Gastrocnemius medialis (tissue), 4 donors: ENCODE measurements at regions not wholly inside any gene's neighbourhood (a gene's known extent, or its start where the extent isn't known, plus 50 kb on each side); places are given as distances from the start of the nearest gene placed in this dataset.

Source experiments
- ATAC-seq, 2 donors: fragments of 150-250 bp; one replicate each; pipeline ENCODE4 v1.9.1; 2016
- DNase-seq, 2 donors: peaks; one replicate each; pipeline ENCODE4 v3.0.0-alpha.2; 2019
- H3K27ac ChIP-seq, 4 donors: fragments of 200-600 bp; sonication (generic); 1 replicate in 1 of 4; 2 replicates in 3 of 4; pipeline ENCODE4 v1.5.1; 2016 to 2018; ENCODE audit warnings: mild to moderate bottlenecking in 2 of 4, moderate library complexity in 1 of 4
- H3K27me3 ChIP-seq, 3 donors: fragments of 200-600 bp; sonication (generic) in 2 of 3; 1 replicate in 1 of 3; 2 replicates in 2 of 3; pipeline versions ENCODE4 v1.5.1 to v1.6.0; 2016 to 2019; ENCODE audit warnings: mild to moderate bottlenecking in 1 of 3, moderate library complexity in 1 of 3
- H3K36me3 ChIP-seq, 2 donors: fragments of 200-600 bp; sonication (generic) in 1 of 2; one replicate each; pipeline ENCODE4 v1.5.1; 2017 to 2018
- H3K4me1 ChIP-seq, 2 donors: fragments of 200-600 bp; sonication (generic) in 1 of 2; one replicate each; pipeline ENCODE4 v1.5.1; 2016 to 2017; ENCODE audit warnings: mild to moderate bottlenecking in 2 of 2
- H3K4me3 ChIP-seq, 4 donors: fragments of 200-600 bp; sonication (generic) in 3 of 4; 1 replicate in 1 of 4; 2 replicates in 3 of 4; pipeline ENCODE4 v1.5.1; 2016 to 2019; ENCODE audit warnings: mild to moderate bottlenecking in 2 of 4
- H3K9me3 ChIP-seq, 3 donors: fragments of 200-600 bp; sonication (generic) in 2 of 3; 1 replicate in 1 of 3; 2 replicates in 2 of 3; pipeline ENCODE4 v1.5.1; 2016 to 2019
- POLR2A ChIP-seq, 2 donors: fragments of 450-650 bp; IDR thresholded peaks; one replicate each; pipeline ENCODE4 v1.6.1; 2017; ENCODE audit warnings: antibody characterized with exemption in 2 of 2, mild to moderate bottlenecking in 2 of 2, moderate library complexity in 2 of 2
- in situ Hi-C, 4 donors: fragments of 200-750 bp; cut with MboI; loops; one replicate each; pipeline versions ENCODE4 v1.15.0 to v1.8.0; 2017; ENCODE audit warnings: low sequenced_read_pairs in 4 of 4
- intact Hi-C: fragments of 100-400 bp; cut with DNase I; formaldehyde crosslinking; loops from one replicate; pipeline ENCODE4 v1.15.1; 2023; ENCODE audit warnings: low total_unique reads
- TF ChIP-seq, protein P1 (sequence below), 5 experiments: fragments of 450-650 bp in 3 of 5; fragments of 200-600 bp in 2 of 5; sonication (generic) in 2 of 5; IDR thresholded peaks in 4 of 5; conservative IDR thresholded peaks in 1 of 5; 1 replicate in 4 of 5; 2 replicates in 1 of 5; pipeline ENCODE4 v1.5.1; 2016 to 2019; ENCODE audit warnings: antibody characterized with exemption in 5 of 5, mild to moderate bottlenecking in 3 of 5, moderate library complexity in 3 of 5

GRCh38 chrX:8105531-8105930 is 65.5 kb downstream of the VCX2 start:
- H3K36me3 ChIP-seq: no peaks in the 10 kb centered on the region
- H3K9me3 ChIP-seq: no peaks in the 10 kb centered on the region
- intact Hi-C loops (no loop called here), in situ Hi-C loops (no loop called here)
- TF ChIP-seq, protein P1, sequence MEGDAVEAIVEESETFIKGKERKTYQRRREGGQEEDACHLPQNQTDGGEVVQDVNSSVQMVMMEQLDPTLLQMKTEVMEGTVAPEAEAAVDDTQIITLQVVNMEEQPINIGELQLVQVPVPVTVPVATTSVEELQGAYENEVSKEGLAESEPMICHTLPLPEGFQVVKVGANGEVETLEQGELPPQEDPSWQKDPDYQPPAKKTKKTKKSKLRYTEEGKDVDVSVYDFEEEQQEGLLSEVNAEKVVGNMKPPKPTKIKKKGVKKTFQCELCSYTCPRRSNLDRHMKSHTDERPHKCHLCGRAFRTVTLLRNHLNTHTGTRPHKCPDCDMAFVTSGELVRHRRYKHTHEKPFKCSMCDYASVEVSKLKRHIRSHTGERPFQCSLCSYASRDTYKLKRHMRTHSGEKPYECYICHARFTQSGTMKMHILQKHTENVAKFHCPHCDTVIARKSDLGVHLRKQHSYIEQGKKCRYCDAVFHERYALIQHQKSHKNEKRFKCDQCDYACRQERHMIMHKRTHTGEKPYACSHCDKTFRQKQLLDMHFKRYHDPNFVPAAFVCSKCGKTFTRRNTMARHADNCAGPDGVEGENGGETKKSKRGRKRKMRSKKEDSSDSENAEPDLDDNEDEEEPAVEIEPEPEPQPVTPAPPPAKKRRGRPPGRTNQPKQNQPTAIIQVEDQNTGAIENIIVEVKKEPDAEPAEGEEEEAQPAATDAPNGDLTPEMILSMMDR (IDR thresholded peaks at IDR 0.05 in 4 of 5, conservative IDR thresholded peaks at IDR 0.05 in 1 of 5): no peak
- TF ChIP-seq POLR2A (IDR thresholded peaks at IDR 0.05): no peak
- H3K4me3 ChIP-seq: no peak overlapping the region
- no peaks in the 10 kb centered on the region for H3K4me1 ChIP-seq
- no peak overlapping the region for H3K27ac ChIP-seq
- H3K27me3 ChIP-seq: no peaks in the 10 kb centered on the region
- ATAC-seq (no peak), DNase-seq (no peak)

GRCh38 chrX:8103655-8104054 is 67.4 kb downstream of the VCX2 start:
- H3K36me3 ChIP-seq: no peaks in the 10 kb centered on the region
- TF ChIP-seq POLR2A (IDR thresholded peaks at IDR 0.05): no peak
- TF ChIP-seq, protein P1 (IDR thresholded peaks at IDR 0.05 in 4 of 5, conservative IDR thresholded peaks at IDR 0.05 in 1 of 5): no peak
- no peak overlapping the region for H3K27ac ChIP-seq
- no peak overlapping the region for H3K4me3 ChIP-seq
- no peaks in the 10 kb centered on the region for H3K9me3 ChIP-seq
- no peak for DNase-seq
- in situ Hi-C loops: no loop called here
- no peak for ATAC-seq
- no peaks in the 10 kb centered on the region for H3K27me3 ChIP-seq
- H3K4me1 ChIP-seq: no peaks in the 10 kb centered on the region
- intact Hi-C loops: no loop called here

DNA sequence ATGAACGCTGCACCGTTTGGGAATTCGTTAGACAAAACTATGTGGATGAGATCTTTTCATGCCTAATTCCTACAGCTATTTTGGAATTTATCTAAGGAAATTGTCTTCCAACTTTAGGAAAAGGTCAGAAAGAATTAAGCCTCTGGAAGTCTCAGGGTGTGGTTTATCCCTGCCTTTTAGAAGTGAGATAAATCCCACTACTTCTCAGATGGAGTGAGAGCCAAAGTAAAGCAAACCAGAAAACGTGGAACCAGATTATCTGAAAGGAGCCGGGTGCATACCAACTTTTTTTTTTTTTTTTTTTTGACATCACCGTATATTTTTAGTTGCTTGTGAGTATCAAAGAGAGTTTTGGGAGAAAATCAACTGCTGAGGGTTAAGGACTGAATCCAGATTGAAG is 79.6 kb downstream of the VCX2 start:
- ATAC-seq: no peak

GRCh38 chrX:8090906-8091305 is 80.2 kb downstream of the VCX2 start:
- H3K4me3 ChIP-seq: no peak overlapping the region
- H3K9me3 ChIP-seq: no peaks in the 10 kb centered on the region
- no peaks in the 10 kb centered on the region for H3K4me1 ChIP-seq
- no peak for TF ChIP-seq POLR2A (IDR thresholded peaks at IDR 0.05)
- TF ChIP-seq, protein P1 (IDR thresholded peaks at IDR 0.05 in 4 of 5, conservative IDR thresholded peaks at IDR 0.05 in 1 of 5): no peak
- no peaks in the 10 kb centered on the region for H3K27me3 ChIP-seq
- ATAC-seq (no peak), DNase-seq (no peak)
- in situ Hi-C loops: no loop called here
- no peaks in the 10 kb centered on the region for H3K36me3 ChIP-seq
- no peak overlapping the region for H3K27ac ChIP-seq
- intact Hi-C loops: no loop called here

More for the DNA sequence above, 79.6 kb downstream of the VCX2 start:
- DNase-seq: no peak
- no peak overlapping the region for H3K4me3 ChIP-seq
- H3K9me3 ChIP-seq: no peaks in the 10 kb centered on the region
- TF ChIP-seq POLR2A (IDR thresholded peaks at IDR 0.05): no peak
- TF ChIP-seq, protein P1 (IDR thresholded peaks at IDR 0.05 in 4 of 5, conservative IDR thresholded peaks at IDR 0.05 in 1 of 5): no peak
- no peaks in the 10 kb centered on the region for H3K27me3 ChIP-seq
- no peaks in the 10 kb centered on the region for H3K36me3 ChIP-seq
- no peaks in the 10 kb centered on the region for H3K4me1 ChIP-seq
- no peak overlapping the region for H3K27ac ChIP-seq
- in situ Hi-C loops: no loop called here
- intact Hi-C loops: no loop called here

GRCh38 chrX:8090482-8090881 is 80.6 kb downstream of the VCX2 start:
- in situ Hi-C loops: no loop called here
- H3K4me1 ChIP-seq: no peaks in the 10 kb centered on the region
- no peaks in the 10 kb centered on the region for H3K36me3 ChIP-seq
- no peaks in the 10 kb centered on the region for H3K27me3 ChIP-seq
- TF ChIP-seq POLR2A (IDR thresholded peaks at IDR 0.05): no peak
- TF ChIP-seq, protein P1 (IDR thresholded peaks at IDR 0.05 in 4 of 5, conservative IDR thresholded peaks at IDR 0.05 in 1 of 5): no peak
- no peaks in the 10 kb centered on the region for H3K9me3 ChIP-seq
- no peak overlapping the region for H3K27ac ChIP-seq
- intact Hi-C loops: no loop called here
- H3K4me3 ChIP-seq: no peak overlapping the region
- DNase-seq (no peak), ATAC-seq (no peak)
